MCF 10A (cell line): ENCODE measurements at regions not wholly inside any gene's neighbourhood (a gene's known extent, or its start where the extent isn't known, plus 50 kb on each side); places are given as distances from the start of the nearest gene placed in this dataset.

Experiments used
- BruUV-seq: library from RNA; stranded (reverse); fragments of 400-500 nt; replicated peaks from 2 replicates; lab custom pipeline; 2021; lab: Mats Ljungman, UMichigan
- CTCF ChIA-PET: fragments of 300-600 bp; sonication (Branson Sonifier 250); formaldehyde crosslinking; extraction: SDS; loops from one replicate; lab custom pipeline; 2021; ENCODE audit warnings: antibody characterized with exemption, inconsistent platforms; lab: Yijun Ruan, JAX
- POLR2A ChIA-PET: fragments of 300-600, 350-650 bp; sonication (Branson Sonifier 250); formaldehyde crosslinking; extraction: SDS; loops from one replicate; lab custom pipeline; 2020; ENCODE audit warnings: antibody characterized with exemption, inconsistent platforms; lab: Yijun Ruan, JAX
- DNase-seq: peaks from one replicate; pipeline ENCODE4 v3.0.0-alpha.2; 2018; ENCODE audit not compliant: unreplicated experiment
- H3K27ac Mint-ChIP-seq: one replicate; pipeline ENCODE4 v1.8.0; 2022; ENCODE audit warnings: mild to moderate bottlenecking, low read depth, mixed read lengths; ENCODE audit not compliant: unreplicated experiment
- H3K27me3 Mint-ChIP-seq: one replicate; pipeline ENCODE4 v1.8.0; 2022; ENCODE audit warnings: mixed read lengths; ENCODE audit not compliant: insufficient read depth, unreplicated experiment
- H3K36me3 Mint-ChIP-seq: one replicate; pipeline ENCODE4 v1.8.0; 2022; ENCODE audit warnings: mild to moderate bottlenecking, moderate library complexity, mixed read lengths; ENCODE audit not compliant: insufficient read depth, unreplicated experiment
- H3K4me1 Mint-ChIP-seq: one replicate; pipeline ENCODE4 v1.8.0; 2022; ENCODE audit warnings: mixed read lengths; ENCODE audit not compliant: insufficient read depth, unreplicated experiment
- H3K4me3 Mint-ChIP-seq: one replicate; pipeline ENCODE4 v1.8.0; 2022; ENCODE audit warnings: mild to moderate bottlenecking, moderate library complexity, mixed read lengths; ENCODE audit not compliant: unreplicated experiment
- H3K9me3 Mint-ChIP-seq: one replicate; pipeline ENCODE4 v1.8.0; 2022; ENCODE audit warnings: mixed read lengths; ENCODE audit not compliant: unreplicated experiment
- intact Hi-C: fragments of 100-400 bp; cut with micrococcal nuclease; formaldehyde crosslinking; loops from 2 replicates; pipeline ENCODE4 v1.14.1; 2022
- TF ChIP-seq, protein P1 (sequence below): fragments of 200-600 bp; IDR thresholded peaks from one replicate; pipeline ENCODE4 v1.8.0; 2022; ENCODE audit warnings: antibody characterized with exemption, mild to moderate bottlenecking; ENCODE audit not compliant: unreplicated experiment

DNA sequence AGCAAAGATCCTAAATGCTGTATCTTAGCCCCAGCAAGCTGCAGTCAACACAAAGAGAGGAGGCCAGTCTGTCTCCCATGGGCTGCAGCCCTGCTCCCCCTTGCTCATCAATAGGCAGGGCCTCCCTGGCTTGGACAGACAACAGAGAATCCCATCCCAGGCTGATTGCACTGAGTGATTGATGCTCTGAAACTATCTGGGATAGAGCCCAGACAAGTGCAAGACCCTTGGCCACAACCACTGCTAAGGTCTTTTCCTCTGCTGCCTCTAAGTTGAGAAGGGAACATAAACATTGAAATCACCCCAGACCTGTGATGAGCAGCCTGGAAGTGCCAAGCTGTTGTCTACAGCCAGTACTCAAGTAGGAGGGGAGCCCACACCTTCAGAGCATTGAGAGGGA lies 661.0 kb upstream of the CDH18 start:
- no peak overlapping the region for H3K27ac Mint-ChIP-seq
- intact Hi-C loops, result no loop called here
- H3K27me3 Mint-ChIP-seq, result no peaks in the 10 kb centered on the region
- no peak for DNase-seq
- H3K4me1 Mint-ChIP-seq, result peaks cover 10% of the 10 kb centered on the region
- TF ChIP-seq, protein P1, sequence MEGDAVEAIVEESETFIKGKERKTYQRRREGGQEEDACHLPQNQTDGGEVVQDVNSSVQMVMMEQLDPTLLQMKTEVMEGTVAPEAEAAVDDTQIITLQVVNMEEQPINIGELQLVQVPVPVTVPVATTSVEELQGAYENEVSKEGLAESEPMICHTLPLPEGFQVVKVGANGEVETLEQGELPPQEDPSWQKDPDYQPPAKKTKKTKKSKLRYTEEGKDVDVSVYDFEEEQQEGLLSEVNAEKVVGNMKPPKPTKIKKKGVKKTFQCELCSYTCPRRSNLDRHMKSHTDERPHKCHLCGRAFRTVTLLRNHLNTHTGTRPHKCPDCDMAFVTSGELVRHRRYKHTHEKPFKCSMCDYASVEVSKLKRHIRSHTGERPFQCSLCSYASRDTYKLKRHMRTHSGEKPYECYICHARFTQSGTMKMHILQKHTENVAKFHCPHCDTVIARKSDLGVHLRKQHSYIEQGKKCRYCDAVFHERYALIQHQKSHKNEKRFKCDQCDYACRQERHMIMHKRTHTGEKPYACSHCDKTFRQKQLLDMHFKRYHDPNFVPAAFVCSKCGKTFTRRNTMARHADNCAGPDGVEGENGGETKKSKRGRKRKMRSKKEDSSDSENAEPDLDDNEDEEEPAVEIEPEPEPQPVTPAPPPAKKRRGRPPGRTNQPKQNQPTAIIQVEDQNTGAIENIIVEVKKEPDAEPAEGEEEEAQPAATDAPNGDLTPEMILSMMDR, result no peak
- no TSS peak for BruUV-seq
- peaks cover 4% of the 10 kb centered on the region for H3K36me3 Mint-ChIP-seq
- ChIA-PET CTCF (no interaction called here), POLR2A (no interaction called here)
- no peak overlapping the region for H3K4me3 Mint-ChIP-seq
- H3K9me3 Mint-ChIP-seq, result peaks cover 14% of the 10 kb centered on the region

DNA sequence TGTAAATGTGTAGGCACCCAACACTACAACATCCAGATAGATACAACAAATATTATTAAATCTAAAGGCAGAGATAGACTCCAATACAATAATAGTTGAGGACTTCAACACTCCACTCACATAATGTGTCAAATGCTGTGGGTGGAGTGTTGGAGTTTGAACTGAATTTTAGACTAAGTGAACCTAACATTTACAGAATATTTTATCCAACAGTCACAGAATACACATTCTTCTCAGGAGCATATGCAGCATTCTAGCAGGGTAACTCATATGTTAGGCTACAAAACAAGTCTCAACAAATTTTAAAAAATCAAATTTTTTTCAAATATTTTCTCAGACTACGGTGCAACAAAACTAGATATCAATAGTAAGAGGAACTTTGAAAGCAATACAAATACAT lies 648.7 kb upstream of the CDH18 start:
- ChIA-PET POLR2A (no interaction called here), CTCF (no interaction called here)
- intact Hi-C loops, result no loop called here
- H3K27ac Mint-ChIP-seq, result no peak overlapping the region
- TF ChIP-seq, protein P1, result no peak
- H3K9me3 Mint-ChIP-seq, result no peaks in the 10 kb centered on the region
- H3K4me3 Mint-ChIP-seq, result no peak overlapping the region
- H3K27me3 Mint-ChIP-seq, result no peaks in the 10 kb centered on the region
- H3K4me1 Mint-ChIP-seq, result peaks cover 6% of the 10 kb centered on the region
- DNase-seq, result no peak
- BruUV-seq, result no TSS peak
- no peaks in the 10 kb centered on the region for H3K36me3 Mint-ChIP-seq

GRCh38 chr5:20619591-20619990 lies 631.6 kb upstream of the CDH18 start:
- ChIA-PET CTCF (no interaction called here), POLR2A (no interaction called here)
- no TSS peak for BruUV-seq
- Mint-ChIP-seq H3K9me3 (no peaks in the 10 kb centered on the region), H3K4me1 (no peaks in the 10 kb centered on the region), H3K4me3 (no peak overlapping the region), H3K27ac (no peak overlapping the region), H3K27me3 (no peaks in the 10 kb centered on the region), H3K36me3 (no peaks in the 10 kb centered on the region)
- TF ChIP-seq, protein P1, result no peak
- no peak for DNase-seq
- intact Hi-C loops, result no loop called here

DNA sequence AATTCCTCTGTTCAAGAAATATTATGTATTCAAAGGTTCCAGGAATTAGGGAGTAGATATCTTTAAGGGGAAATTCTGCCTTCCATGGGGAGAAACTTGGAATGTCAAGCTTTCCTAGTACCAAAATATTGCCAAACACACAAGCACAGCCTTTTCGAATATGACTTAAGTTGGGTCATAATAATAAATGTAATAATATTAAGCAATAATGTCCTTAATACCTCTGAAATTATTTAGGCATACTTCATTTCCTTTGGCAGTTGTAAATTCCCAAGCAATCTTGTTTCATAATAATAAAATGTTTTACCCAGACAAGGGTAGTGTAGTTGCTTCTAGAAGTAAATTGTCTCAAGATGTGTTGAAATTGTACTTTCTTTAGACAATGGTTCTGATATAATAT lies 630.3 kb upstream of the CDH18 start:
- no TSS peak for BruUV-seq
- ChIA-PET CTCF (no interaction called here), POLR2A (no interaction called here)
- Mint-ChIP-seq H3K4me1 (no peaks in the 10 kb centered on the region), H3K36me3 (no peaks in the 10 kb centered on the region), H3K9me3 (no peaks in the 10 kb centered on the region), H3K4me3 (no peak overlapping the region), H3K27ac (no peak overlapping the region), H3K27me3 (no peaks in the 10 kb centered on the region)
- TF ChIP-seq, protein P1, result no peak
- no peak for DNase-seq
- intact Hi-C loops, result no loop called here
